Eye (tissue), 1 donor: ENCODE measurements at regions not wholly inside any gene's neighbourhood (a gene's known extent, or its start where the extent isn't known, plus 50 kb on each side); places are given as distances from the start of the nearest gene placed in this dataset.
"Not testable (repeated sequence)": the region's sequence is repeated elsewhere in the genome, so short reads cannot be mapped to it uniquely, and the experiment has no call there.

Experiments
- DNase-seq: peaks from one replicate; pipeline ENCODE4 v3.0.0-alpha.2; 2015

DNA sequence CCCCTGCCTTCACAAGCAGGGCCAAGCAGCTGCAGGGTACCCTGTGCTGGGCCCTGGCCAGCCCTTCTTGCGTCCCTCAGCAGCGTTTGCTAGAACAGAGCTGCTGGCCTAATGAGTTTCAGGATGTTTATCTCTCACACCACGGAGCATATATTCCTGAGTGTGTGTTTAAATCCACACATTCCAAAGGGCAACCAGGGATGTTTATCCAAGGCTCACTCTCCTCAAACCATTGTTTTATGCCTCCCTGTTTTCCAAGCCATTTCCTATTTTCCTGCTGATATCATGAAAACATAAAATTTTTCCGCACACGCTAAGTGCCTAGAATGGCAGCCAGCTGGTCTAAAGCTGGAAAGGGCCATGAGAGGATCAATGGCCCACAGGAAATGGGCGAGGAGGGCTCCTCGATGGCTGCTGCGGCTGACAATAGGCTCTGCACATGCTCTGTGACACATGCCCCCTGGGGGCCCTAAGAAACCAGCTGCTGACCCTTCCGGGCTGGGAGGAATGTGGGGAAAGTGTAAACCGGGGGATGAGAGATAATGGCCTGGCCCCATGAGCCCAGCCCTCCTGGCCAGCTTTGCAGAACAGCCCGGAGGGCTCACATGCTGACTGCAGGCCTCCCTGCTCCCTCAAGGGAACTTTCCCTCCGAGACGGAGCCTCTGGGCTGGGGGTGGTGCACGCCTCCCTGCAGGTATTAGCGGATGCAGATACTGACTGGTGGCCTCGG lies 194.0 kb downstream of the NDUFA10 start:
- DNase-seq: peak; percentile 67

- DNase-seq: no peak
These were observed 194.8 kb downstream of the NDUFA10 start for GRCh38 chr2:239830121-239831000.

GRCh38 chr2:239829326-239829725 lies 195.8 kb downstream of the NDUFA10 start:
- DNase-seq: no peak

- DNase-seq: not testable (repeated sequence)
These were observed 196.2 kb downstream of the NDUFA10 start for GRCh38 chr2:239828973-239829275.

DNA sequence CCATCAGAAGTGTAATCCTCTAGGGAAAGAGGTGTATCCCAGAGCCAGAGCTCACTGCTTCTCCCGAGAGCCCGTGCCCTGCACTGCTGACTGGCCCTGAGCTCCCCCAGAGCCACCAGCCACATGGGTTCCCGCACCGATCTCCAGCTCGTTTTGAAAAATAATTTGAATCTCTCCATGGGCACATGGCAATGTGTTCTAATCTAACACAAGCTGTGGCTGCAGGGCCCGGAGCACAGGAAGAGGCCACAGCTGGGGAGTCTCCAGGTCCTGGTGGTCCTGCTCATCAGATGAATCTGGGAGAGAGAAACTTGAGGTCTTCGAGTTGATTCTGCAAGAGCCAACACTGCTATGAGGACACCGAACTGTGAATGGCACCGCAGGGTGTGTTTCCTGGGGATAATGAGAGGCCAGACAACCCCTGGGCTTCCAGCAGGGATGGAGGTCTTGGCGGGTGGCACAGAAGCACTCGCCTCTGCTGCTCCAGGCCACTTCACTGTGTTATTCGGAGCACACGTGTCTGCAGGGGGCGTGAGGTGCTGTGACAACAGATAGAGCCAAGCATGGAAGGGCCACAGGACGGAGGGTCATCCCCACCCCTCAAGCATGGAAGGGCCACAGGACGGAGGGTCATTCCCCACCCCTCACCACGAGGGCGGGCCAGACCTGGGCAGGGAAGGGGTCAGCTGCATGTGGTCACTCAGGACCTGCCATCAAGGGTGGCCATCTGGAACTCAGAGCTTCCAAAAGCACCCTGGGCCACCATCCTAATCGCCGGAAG lies 196.8 kb downstream of the NDUFA10 start:
- DNase-seq: no peak

DNA sequence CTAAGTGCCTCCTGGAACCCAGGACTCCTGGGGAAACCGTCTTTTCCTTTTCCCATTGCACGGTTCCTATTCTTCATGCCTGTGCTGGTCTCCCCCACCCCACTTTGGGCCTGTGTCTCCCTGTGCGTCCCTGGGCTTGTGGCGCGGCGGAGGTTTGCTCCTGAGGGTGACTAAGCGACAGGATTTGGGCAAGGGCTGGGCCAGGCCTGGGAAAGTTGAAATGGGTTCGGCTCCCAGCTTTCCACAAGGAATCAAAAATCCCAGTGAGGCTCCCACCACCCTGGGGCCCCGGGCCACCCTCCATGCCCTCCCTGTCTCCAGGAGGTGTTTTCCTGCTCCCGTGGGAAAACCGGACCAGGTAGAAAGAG lies 197.6 kb downstream of the NDUFA10 start:
- no peak for DNase-seq

DNA sequence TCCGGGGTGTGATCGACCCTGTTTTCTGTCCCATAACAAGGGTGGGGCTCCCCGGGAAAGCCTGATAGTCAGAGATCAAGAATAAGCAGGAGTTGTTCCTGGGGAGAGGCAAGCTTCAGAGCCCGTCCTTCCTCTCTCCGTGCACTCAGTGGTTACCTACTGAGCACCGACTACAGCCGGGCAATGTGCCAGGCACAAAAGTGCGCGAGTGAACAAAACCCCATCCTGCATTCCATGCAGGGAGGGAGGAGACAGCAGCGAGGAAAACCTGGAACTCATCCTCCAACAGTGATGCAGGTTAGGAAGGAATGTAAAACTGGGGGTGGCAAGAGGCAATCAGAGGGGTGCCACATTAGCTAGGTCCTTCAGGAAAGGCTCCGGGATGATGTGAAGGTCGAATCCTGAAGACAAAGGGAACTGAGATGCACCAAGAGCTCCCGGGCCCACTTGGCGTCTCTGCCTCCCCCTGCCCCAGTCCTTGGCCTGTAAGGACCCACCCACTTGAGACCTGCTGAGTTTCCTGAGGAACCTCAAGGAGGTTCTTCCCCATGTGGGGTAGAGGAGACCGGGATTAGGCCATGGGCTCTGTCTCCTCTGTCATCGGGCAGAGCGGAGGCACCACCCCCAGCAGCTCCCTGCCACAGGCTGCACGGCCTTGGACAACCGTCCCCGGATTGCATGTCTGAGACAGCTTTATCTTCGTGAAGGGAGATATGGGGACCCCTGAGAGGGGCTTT lies 198.2 kb downstream of the NDUFA10 start:
- no peak for DNase-seq

- DNase-seq: no peak
These were observed 198.8 kb downstream of the NDUFA10 start for GRCh38 chr2:239826376-239826775.

GRCh38 chr2:239825705-239825979 lies 199.5 kb downstream of the NDUFA10 start:
- DNase-seq: no peak

DNA sequence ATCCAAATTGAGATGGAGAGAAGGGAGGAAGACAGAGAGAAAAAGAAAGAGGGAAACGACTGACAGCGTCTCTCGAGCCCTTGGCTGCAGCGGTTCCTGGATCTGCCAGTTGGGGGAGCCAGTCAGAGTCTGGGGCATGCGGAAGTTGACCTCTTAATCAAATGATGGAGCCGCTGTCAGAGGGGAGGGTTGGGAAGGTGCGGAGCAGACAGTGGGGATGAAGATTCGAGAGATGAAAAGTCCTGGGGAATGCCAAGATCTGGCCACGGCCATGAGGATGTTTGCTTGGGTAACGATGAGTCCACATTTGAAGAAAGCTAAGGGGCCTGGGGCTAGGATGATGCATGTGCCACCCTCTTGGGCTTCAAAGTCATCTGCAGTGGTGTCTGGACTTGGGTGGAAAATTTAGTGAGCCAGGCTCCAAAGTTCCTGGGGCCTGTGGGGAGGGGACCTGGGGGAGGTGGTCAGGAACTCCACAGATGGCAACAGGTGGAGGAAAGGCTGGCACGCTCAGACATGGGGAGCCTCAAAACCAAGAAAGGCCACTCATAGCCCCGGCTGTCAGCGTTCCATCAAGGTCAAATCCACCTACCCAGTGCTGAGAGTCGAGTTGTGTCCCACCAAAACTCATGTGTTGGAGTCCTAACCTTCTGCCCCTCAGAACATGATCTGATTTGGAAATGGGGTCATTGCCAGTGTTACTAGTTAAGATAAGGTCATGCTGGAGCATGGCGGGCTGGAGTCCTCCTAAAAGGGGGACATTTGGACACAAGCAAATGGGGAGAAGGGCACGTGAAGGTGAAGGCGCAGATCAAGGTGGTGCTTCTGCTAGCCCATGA lies 200.1 kb downstream of the NDUFA10 start:
- no peak for DNase-seq

- DNase-seq: peak; percentile 47
These were observed 201.0 kb downstream of the NDUFA10 start for GRCh38 chr2:239824046-239824694.

GRCh38 chr2:239822146-239822831 lies 202.9 kb downstream of the NDUFA10 start:
- DNase-seq: no peak

DNA sequence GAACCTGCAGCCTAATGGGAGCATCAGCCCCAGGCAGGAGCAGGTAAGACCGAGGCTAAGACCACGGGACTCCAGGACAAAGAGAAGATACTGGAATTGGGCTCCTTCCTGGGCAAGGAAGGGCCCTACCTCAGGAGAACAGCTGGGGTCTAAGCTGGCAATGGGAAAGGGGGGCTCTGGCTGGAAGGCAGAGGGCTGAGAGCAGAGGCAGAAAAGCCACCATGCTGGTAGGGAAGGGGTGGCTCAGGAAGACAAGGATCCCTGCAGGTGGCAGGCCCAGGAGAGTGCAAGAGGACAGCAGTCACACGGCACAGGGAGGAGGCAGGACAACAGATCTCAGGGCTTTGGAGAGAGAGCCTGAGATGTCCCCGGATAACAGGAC lies 203.5 kb downstream of the NDUFA10 start:
- DNase-seq: no peak

- DNase-seq: peak; percentile 44
These were observed 204.1 kb downstream of the NDUFA10 start for GRCh38 chr2:239820836-239821693.

GRCh38 chr2:239819974-239820555 lies 205.1 kb downstream of the NDUFA10 start:
- no peak for DNase-seq

DNA sequence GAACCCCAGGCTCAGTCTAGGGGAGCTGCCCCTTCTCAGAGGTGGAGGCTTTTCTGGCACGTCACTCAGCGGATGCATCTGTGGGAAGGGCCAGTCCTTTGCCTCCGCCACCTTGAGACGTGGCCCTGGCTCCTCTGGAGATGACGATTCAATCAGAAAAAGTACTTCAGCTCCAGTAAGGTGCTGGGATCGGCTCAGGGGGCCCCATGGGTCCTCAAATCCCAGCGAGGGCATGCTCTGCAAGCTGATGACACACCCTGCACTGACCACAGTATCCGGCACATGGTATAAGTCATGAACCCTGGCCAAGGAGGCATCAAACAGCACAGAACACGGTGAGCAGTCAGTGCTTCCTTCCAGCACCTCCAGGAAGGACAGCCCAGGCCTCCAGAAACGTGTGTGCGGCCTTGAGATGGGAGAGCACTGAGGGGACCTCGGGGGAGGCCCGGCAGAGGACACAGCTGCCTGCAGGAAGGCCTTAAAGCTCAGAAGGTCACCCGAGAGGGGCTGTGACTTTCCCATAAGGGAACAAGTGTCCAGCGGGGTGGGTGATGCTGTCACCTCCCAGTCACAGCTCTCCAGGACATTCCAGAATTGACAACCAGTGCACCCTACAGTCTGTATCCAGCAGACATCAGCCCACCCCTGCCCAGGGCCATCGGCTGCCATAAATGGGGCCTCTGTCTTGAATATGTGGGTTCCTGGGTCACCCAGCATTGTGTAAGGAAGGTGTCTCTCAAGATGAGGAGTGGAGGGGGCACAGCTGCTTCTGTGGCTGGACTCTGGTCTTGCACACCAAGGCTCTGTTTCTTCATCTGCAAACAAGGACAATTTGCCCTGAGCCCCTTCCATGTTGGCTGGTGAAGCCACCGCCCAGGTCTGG lies 205.8 kb downstream of the NDUFA10 start:
- no peak for DNase-seq

- DNase-seq: no peak
These were observed 206.6 kb downstream of the NDUFA10 start for GRCh38 chr2:239818531-239819011.

DNA sequence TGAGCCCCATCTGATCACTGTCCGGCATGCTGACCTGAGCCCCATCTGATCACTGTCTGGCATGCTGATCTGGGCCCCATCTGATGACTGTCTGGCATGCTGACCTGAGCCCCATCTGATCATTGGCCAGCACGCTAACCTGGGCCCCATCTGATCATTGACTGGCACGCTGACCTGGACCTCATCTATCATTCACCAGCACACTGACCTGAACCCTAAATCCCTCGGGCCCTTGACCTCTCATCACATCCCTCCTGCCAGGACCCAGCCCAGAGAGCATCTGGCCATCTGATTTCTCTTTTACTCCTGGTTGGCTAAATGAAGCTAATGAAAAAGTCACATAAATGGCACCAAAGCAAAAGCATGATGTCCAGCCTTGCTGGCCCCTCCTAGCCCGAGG lies 207.1 kb downstream of the NDUFA10 start:
- DNase-seq: no peak
